Adrenal gland (tissue), 9 donors: ENCODE measurements at regions not wholly inside any gene's neighbourhood (a gene's known extent, or its start where the extent isn't known, plus 50 kb on each side); places are given as distances from the start of the nearest gene placed in this dataset.

ENCODE experiments used
- DNase-seq, 7 donors: peaks; one replicate each; pipeline ENCODE4 v3.0.0-alpha.2; 2019 to 2020
- H3K27ac ChIP-seq, 5 donors: fragments of 200-600 bp; sonication (generic) in 4 of 5; 1 replicate in 3 of 5; 2 replicates in 2 of 5; pipeline versions ENCODE4 v1.5.1 to v1.8.0; 2016 to 2020; ENCODE audit warnings: mild to moderate bottlenecking in 1 of 5
- H3K27me3 ChIP-seq: fragments of 200-600 bp; 2 replicates; pipeline ENCODE4 v1.8.0; 2021
- H3K36me3 ChIP-seq, 2 donors: fragments of 200-600 bp; replicated peaks in 1 of 2; 1 replicate in 1 of 2; 2 replicates in 1 of 2; pipeline versions ENCODE4 v1.5.1 to v1.8.0; 2018 to 2022
- H3K4me1 ChIP-seq, 2 donors: fragments of 200-600 bp; replicated peaks in 1 of 2; 1 replicate in 1 of 2; 2 replicates in 1 of 2; pipeline versions ENCODE4 v1.5.1 to v1.8.0; 2018 to 2021
- H3K4me3 ChIP-seq, 4 donors: fragments of 200-600 bp; sonication (generic) in 3 of 4; one replicate each; pipeline ENCODE4 v1.5.1; 2016 to 2018
- H3K9me3 ChIP-seq, 3 donors: fragments of 200-600 bp; sonication (generic) in 1 of 3; replicated peaks in 1 of 3; 1 replicate in 2 of 3; 2 replicates in 1 of 3; pipeline versions ENCODE4 v1.5.1 to v1.8.0; 2016 to 2021
- POLR2A ChIP-seq, 2 donors: fragments of 450-650 bp; IDR thresholded peaks; one replicate each; pipeline ENCODE4 v1.6.1; 2017; ENCODE audit warnings: antibody characterized with exemption in 2 of 2, mild to moderate bottlenecking in 2 of 2, moderate library complexity in 1 of 2
- WGBS, 4 donors: extraction: QIAGEN DNeasy Blood & Tissue Kit in 2 of 4; methylation state at CpG; one replicate each; pipeline versions ENCODE4 v1.1.5 to v1.1.7; 2013 to 2017; 5-methylcytosine and 5-hydroxymethylcytosine counted together
- intact Hi-C, 2 donors: fragments of 100-400 bp; cut with DNase I; formaldehyde crosslinking; loops; one replicate each; pipeline versions ENCODE4 v1.14.1 to v1.15.0; 2022 to 2023
- TF ChIP-seq, protein P1 (sequence below), 6 experiments: fragments of 450-650 bp in 4 of 6; fragments of 200-600 bp in 2 of 6; sonication (generic) in 1 of 6; IDR thresholded peaks; 1 replicate in 5 of 6; 2 replicates in 1 of 6; pipeline versions ENCODE4 v1.5.1 to v1.8.0; 2016 to 2021; ENCODE audit warnings: antibody characterized with exemption in 6 of 6, mild to moderate bottlenecking in 2 of 6, moderate library complexity in 1 of 6
- donor health status: healthy with polysubstance abuse.
- donor health status: Bipolar disorder and iron deficiency.
- donor health status: DM: yes; HTN: yes; CAD: no.
- donor health status: DM: no; HTN: no; CAD: no.
- donor health status: DM: no; HTN: no; CAD: no.

DNA sequence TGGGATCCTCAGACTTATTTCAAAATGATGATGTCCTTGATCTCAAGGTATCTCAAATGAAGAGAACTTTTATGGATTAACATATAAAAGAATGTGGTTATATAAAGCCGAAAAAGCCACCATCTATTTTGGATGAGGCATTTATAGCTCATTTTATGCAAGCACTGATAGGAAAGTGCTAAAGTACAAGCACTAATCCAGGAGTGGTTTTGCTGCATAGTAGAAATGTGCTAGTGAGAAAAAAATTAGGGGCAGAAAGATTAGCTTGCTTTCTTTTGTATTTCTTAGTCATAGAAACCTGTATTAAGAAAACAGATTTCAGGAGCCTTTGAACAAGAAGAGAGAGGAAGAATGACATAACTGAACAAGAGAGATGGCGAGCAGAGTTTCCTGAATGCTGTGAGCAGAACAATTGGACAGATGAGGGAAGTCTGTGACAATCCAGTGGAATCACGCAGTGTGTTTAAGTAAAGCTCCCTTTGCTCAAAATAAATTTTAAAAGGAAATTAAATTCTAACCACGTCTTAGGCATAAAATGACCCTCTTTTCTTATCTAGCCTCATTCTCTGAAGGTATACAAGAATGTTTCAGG, 238.2 kb upstream of the NOVA1 start:
- H3K36me3 ChIP-seq = no peaks in the 10 kb centered on the region
- 57 to 63% (median 59%) methylated on average over 4 of the region's 4 CpGs for WGBS, 4 donors
- peaks cover 0 to 2% of the 10 kb centered on the region in 2 donors for H3K4me1 ChIP-seq
- no peaks in the 10 kb centered on the region for H3K9me3 ChIP-seq
- H3K27me3 ChIP-seq = no peaks in the 10 kb centered on the region
- H3K4me3 ChIP-seq = no peak overlapping the region
- TF ChIP-seq, protein P1, sequence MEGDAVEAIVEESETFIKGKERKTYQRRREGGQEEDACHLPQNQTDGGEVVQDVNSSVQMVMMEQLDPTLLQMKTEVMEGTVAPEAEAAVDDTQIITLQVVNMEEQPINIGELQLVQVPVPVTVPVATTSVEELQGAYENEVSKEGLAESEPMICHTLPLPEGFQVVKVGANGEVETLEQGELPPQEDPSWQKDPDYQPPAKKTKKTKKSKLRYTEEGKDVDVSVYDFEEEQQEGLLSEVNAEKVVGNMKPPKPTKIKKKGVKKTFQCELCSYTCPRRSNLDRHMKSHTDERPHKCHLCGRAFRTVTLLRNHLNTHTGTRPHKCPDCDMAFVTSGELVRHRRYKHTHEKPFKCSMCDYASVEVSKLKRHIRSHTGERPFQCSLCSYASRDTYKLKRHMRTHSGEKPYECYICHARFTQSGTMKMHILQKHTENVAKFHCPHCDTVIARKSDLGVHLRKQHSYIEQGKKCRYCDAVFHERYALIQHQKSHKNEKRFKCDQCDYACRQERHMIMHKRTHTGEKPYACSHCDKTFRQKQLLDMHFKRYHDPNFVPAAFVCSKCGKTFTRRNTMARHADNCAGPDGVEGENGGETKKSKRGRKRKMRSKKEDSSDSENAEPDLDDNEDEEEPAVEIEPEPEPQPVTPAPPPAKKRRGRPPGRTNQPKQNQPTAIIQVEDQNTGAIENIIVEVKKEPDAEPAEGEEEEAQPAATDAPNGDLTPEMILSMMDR (IDR thresholded peaks at IDR 0.05) = no peak
- TF ChIP-seq POLR2A (IDR thresholded peaks at IDR 0.05) = no peak
- H3K27ac ChIP-seq = no peak overlapping the region
- no peak for DNase-seq
- intact Hi-C loops = no loop called here

GRCh38 chr14:26839481-26839880, 241.6 kb upstream of the NOVA1 start:
- Histone ChIP-seq H3K4me1 (peaks cover 0 to 12% of the 10 kb centered on the region in 2 donors), H3K4me3 (no peak overlapping the region), H3K36me3 (no peaks in the 10 kb centered on the region), H3K27ac (no peak overlapping the region), H3K9me3 (no peaks in the 10 kb centered on the region), H3K27me3 (no peaks in the 10 kb centered on the region)
- WGBS, 4 donors = 59 to 71% (median 65%) methylated on average over 1 of the region's 1 CpG
- TF ChIP-seq, protein P1 (IDR thresholded peaks at IDR 0.05) = no peak
- TF ChIP-seq POLR2A (IDR thresholded peaks at IDR 0.05) = no peak
- intact Hi-C loops = no loop called here
- no peak for DNase-seq

GRCh38 chr14:26841326-26841725, 243.5 kb upstream of the NOVA1 start:
- H3K4me1 ChIP-seq = peaks cover 0 to 12% of the 10 kb centered on the region in 2 donors
- H3K27me3 ChIP-seq = no peaks in the 10 kb centered on the region
- H3K36me3 ChIP-seq = no peaks in the 10 kb centered on the region
- WGBS, 4 donors = 49 to 57% (median 50%) methylated on average over 4 of the region's 4 CpGs
- no peaks in the 10 kb centered on the region for H3K9me3 ChIP-seq
- intact Hi-C loops = no loop called here
- peak overlapping the region in 3 of 5 donors; percentile 12 to 35 (median 17) for H3K27ac ChIP-seq
- DNase-seq = no peak
- no peak overlapping the region for H3K4me3 ChIP-seq
- TF ChIP-seq, protein P1 (IDR thresholded peaks at IDR 0.05) = no peak
- no peak for TF ChIP-seq POLR2A (IDR thresholded peaks at IDR 0.05)

DNA sequence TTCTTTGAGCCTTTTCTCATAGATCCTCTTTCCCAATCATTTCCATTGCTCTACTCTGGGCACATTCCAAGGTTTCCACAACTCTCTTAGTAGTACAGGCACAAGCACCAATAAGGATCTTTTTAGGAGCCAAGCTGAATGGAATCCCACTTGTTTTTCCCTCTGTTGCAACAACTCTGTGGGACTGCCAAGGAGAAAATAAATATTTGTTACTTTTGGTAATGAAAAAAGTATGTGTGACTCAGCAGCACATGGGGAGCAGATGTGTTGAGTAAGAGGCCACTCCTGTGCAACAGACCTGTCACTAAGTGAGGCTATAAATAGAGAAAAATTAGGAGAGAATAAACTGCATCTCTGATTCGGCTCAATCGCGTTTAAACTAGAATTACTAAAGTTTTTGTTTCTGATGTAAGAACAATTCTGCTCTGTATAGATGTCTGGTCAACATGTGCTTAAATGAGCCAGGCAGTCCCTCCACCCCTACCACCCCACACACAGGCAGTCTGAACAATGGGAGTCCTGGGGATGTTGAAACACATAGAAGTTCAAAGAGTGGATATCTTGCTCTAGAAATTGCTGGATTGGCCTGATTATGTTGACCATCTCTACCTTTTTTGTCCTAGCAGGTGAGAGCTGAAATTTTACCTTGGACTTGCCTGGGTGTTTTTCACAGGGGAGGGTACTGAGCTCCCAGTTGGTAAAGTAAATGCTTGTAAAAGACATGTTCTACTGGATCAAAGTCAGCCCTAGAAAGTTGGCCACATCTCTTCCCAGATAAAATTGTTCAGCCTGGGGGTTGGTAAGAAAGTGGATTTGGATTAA, 244.3 kb upstream of the NOVA1 start:
- no peaks in the 10 kb centered on the region for H3K36me3 ChIP-seq
- H3K9me3 ChIP-seq = no peaks in the 10 kb centered on the region
- WGBS, 4 donors = 34 to 43% (median 37%) methylated on average over 3 of the region's 3 CpGs
- TF ChIP-seq, protein P1 (IDR thresholded peaks at IDR 0.05) = no peak
- no peak for TF ChIP-seq POLR2A (IDR thresholded peaks at IDR 0.05)
- DNase-seq = peak; percentile 30 to 83 (median 68)
- peaks cover 0 to 12% of the 10 kb centered on the region in 2 donors for H3K4me1 ChIP-seq
- peak overlapping the region in 4 of 5 donors; percentile 12 to 80 (median 30) for H3K27ac ChIP-seq
- no peak overlapping the region for H3K4me3 ChIP-seq
- H3K27me3 ChIP-seq = no peaks in the 10 kb centered on the region
- intact Hi-C loops = no loop called here
